COLO668 (cell line): ENCODE measurements at regions not wholly inside any gene's neighbourhood (a gene's known extent, or its start where the extent isn't known, plus 50 kb on each side); places are given as distances from the start of the nearest gene placed in this dataset.

Experiments
- DNase-seq: peaks from one replicate; lab custom pipeline; 2025; ENCODE audit not compliant: unreplicated experiment; lab: John Stamatoyannopoulos, UW

GRCh38 chr5:2399096-2399495 is 352.4 kb downstream of the IRX2 start:
- DNase-seq: no peak

- DNase-seq: no peak
These were observed 357.9 kb downstream of the IRX2 start for GRCh38 chr5:2393556-2393955.

- no peak for DNase-seq
These were observed 359.9 kb downstream of the IRX2 start for GRCh38 chr5:2391566-2391965.

GRCh38 chr5:2391021-2391420 is 360.5 kb downstream of the IRX2 start:
- DNase-seq: no peak

GRCh38 chr5:2388571-2388970 is 362.9 kb downstream of the IRX2 start:
- no peak for DNase-seq

- no peak for DNase-seq
These were observed 363.7 kb downstream of the IRX2 start for GRCh38 chr5:2387634-2388325.

GRCh38 chr5:2387250-2387633 is 364.2 kb downstream of the IRX2 start:
- no peak for DNase-seq

GRCh38 chr5:2385818-2386217 is 365.7 kb downstream of the IRX2 start:
- no peak for DNase-seq

GRCh38 chr5:2383698-2384065 is 367.8 kb downstream of the IRX2 start:
- no peak for DNase-seq

GRCh38 chr5:2382776-2383697 is 368.4 kb downstream of the IRX2 start:
- DNase-seq: no peak

- no peak for DNase-seq
These were observed 369.6 kb downstream of the IRX2 start for GRCh38 chr5:2381861-2382260.

GRCh38 chr5:2381070-2381469 is 370.4 kb downstream of the IRX2 start:
- no peak for DNase-seq

GRCh38 chr5:2378976-2379375 is 372.5 kb downstream of the IRX2 start:
- DNase-seq: no peak

GRCh38 chr5:2378108-2378507 is 373.4 kb downstream of the IRX2 start:
- DNase-seq: no peak

GRCh38 chr5:2376486-2376885 is 375.0 kb downstream of the IRX2 start:
- no peak for DNase-seq

- DNase-seq: no peak
These were observed 375.7 kb downstream of the IRX2 start for GRCh38 chr5:2375757-2376250.

- no peak for DNase-seq
These were observed 376.2 kb downstream of the IRX2 start for GRCh38 chr5:2375291-2375690.

GRCh38 chr5:2374703-2375102 is 376.8 kb downstream of the IRX2 start:
- DNase-seq: no peak

- no peak for DNase-seq
These were observed 377.8 kb downstream of the IRX2 start for GRCh38 chr5:2373631-2374030.

GRCh38 chr5:2371419-2371710 is 380.1 kb downstream of the IRX2 start:
- DNase-seq: no peak

- no peak for DNase-seq
These were observed 380.7 kb downstream of the IRX2 start for GRCh38 chr5:2370626-2371418.

GRCh38 chr5:2369178-2369577 is 382.3 kb downstream of the IRX2 start:
- DNase-seq: no peak
